ENCODE measurements at regions not wholly inside any gene's neighbourhood (a gene's known extent, or its start where the extent isn't known, plus 50 kb on each side); places are given as distances from the start of the nearest gene placed in this dataset.
"Not testable (repeated sequence)": the region's sequence is repeated elsewhere in the genome, so short reads cannot be mapped to it uniquely, and the experiment has no call there.

GRCh38 chr15:85280203-85280602 is 100.2 kb upstream of the AKAP13 start:
- DNase-seq (ENCODE audit: low read depth), result no peak
- no peak for TF ChIP-seq CTCF (IDR thresholded peaks at IDR 0.05; ENCODE audit: control insufficient read depth, insufficient read depth, low read depth, low read length, missing control alignments)
- H3K4me3 ChIP-seq (ENCODE audit: control insufficient read depth, low read depth, low read length), result no peak overlapping the region

DNA sequence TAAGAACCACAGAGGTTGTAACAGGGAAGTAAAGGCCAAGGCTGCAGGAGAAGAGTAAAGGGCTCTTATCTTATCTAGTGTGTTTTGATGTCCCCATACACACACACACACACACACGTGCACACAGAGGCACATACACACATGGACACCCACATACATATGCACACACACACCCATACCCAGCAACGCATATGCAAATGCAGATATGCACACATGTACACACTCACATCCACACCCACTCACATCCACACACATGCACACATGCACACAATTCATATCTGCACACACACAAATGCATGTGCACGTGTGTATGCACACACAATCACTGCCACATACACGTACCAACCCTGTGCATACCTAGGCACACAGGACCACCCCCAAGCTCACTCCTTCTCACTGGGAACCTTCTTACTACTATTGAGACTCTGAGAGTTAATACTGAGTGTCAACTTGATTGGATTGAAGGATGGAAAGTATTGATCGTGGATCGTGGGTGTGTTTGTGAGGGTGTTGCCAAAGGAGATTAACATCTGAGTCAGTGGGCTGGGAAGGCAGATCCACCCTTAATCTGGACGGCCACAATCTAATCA is 99.0 kb upstream of the AKAP13 start:
- TF ChIP-seq CTCF (IDR thresholded peaks at IDR 0.05; ENCODE audit: control insufficient read depth, insufficient read depth, low read depth, low read length, missing control alignments), result no peak
- DNase-seq (ENCODE audit: low read depth), result no peak
- no peak overlapping the region for H3K4me3 ChIP-seq (ENCODE audit: control insufficient read depth, low read depth, low read length)

DNA sequence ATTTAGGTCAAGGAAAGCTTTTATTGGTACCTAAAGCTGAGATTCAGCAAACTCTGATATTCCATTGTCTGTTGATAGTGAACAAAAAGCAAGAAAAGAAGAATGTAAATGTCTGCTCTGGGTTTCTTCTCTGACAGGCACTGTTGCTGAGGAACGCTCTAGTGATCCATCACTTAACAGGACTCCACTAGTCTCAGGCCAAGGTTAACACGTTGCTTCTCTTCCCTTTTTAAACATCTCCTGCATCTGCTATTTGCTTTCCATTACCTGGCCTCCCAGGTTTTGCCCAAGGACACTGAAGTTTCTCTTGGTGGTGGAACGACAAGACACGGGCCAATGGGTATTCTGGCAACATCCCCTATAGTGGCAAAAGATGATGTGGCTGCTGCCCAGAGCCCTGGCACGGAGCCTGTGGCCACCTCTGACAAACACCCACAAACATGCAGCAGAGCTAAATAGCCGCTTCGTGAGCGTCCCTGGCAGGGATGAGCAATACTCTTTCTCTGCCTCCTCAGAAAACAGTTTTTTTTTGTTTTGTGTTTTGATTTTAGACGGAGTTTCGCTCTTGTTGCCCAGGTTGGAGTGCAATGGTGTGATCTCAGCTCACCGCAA is 97.8 kb upstream of the AKAP13 start:
- H3K4me3 ChIP-seq (ENCODE audit: control insufficient read depth, low read depth, low read length), result no peak overlapping the region
- no peak for DNase-seq (ENCODE audit: low read depth)
- TF ChIP-seq CTCF (IDR thresholded peaks at IDR 0.05; ENCODE audit: control insufficient read depth, insufficient read depth, low read depth, low read length, missing control alignments), result no peak

GRCh38 chr15:85283815-85284214 is 96.6 kb upstream of the AKAP13 start:
- not testable (repeated sequence) for H3K4me3 ChIP-seq (ENCODE audit: control insufficient read depth, low read depth, low read length); DNase-seq (ENCODE audit: low read depth)

GRCh38 chr15:85284497-85284896 is 95.9 kb upstream of the AKAP13 start:
- DNase-seq (ENCODE audit: low read depth), result no peak
- no peak for TF ChIP-seq CTCF (IDR thresholded peaks at IDR 0.05; ENCODE audit: control insufficient read depth, insufficient read depth, low read depth, low read length, missing control alignments)
- no peak overlapping the region for H3K4me3 ChIP-seq (ENCODE audit: control insufficient read depth, low read depth, low read length)

DNA sequence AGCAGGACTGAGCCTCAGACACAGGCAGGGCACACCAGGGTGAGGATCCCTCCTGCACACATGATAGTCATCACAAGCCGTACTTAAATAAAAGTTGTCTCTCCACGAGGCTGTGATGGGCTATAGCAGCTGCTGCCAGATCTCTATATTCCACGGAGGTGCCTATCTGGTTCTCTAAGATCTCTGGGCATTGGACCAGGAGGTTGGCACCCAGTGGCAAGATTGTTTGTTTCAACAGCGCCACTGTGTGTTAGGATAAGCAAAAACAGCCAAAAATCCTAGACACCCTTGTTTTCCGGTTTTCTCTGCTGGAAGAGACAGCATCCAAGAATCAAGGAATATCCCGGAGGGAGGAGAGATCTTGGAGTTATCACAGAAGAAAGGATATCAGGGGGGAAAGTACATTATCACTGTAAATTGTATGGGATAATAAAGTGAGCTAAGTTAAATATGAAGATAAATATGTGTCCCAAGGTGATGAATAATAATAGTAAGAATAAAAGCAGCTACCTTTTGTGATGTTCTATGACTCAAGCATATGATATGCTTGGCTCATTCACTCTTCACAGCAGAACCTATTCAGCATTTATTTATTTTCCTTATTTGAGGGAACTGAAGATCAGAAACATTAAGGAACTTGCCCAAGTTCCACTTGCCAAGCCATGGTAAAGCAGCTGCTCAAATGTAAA is 90.6 kb upstream of the AKAP13 start:
- peak; percentile 64 for TF ChIP-seq CTCF (IDR thresholded peaks at IDR 0.05; ENCODE audit: control insufficient read depth, insufficient read depth, low read depth, low read length, missing control alignments)
- DNase-seq (ENCODE audit: low read depth), result peak; percentile 7
- H3K4me3 ChIP-seq (ENCODE audit: control insufficient read depth, low read depth, low read length), result no peak overlapping the region

GRCh38 chr15:85292583-85292982 is 87.8 kb upstream of the AKAP13 start:
- H3K4me3 ChIP-seq (ENCODE audit: control insufficient read depth, low read depth, low read length), result not testable (repeated sequence)

More at GRCh38 chr15:85292583-85292982, 87.8 kb upstream of the AKAP13 start:
- DNase-seq (ENCODE audit: low read depth), result not testable (repeated sequence)
